ENCODE measurements at regions not wholly inside any gene's neighbourhood (a gene's known extent, or its start where the extent isn't known, plus 50 kb on each side); places are given as distances from the start of the nearest gene placed in this dataset.
"Not testable (repeated sequence)": the region's sequence is repeated elsewhere in the genome, so short reads cannot be mapped to it uniquely, and the experiment has no call there.

DNA sequence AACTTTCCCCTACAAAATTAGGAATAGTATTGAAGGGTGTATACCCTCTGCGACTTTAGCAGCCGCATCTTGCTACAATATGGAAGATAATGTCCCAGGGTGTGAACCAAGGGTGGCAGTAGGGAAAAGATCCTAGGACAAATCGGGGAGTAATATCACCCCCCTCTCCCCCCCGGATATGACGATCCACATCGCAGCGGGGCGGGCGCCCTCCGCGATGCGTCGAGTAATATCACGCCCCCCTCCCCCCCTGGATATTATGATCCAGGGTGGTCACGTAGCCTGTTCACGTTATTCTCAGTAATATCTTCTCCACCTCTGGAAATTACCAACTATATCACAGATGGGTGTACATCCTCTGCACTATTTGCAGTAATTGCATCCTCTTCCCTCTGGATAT, 82.9 kb downstream of the DAPL1 start:
- H3K36me3 ChIP-seq (ENCODE audit: control insufficient read depth, insufficient read depth, low read length) = no peaks in the 10 kb centered on the region
- no peak overlapping the region for H3K4me3 ChIP-seq (replicated peaks in 1 of 4; ENCODE audit: control extremely low read depth in 1 of 4, insufficient read depth in 1 of 4, low read depth in 3 of 4, low read length in 4 of 4)
- DNase-seq (ENCODE audit: low read depth in 2 of 2) = no peak
- no peaks in the 10 kb centered on the region for H4K20me1 ChIP-seq (ENCODE audit: control insufficient read depth, extremely low read depth, insufficient read depth, low read length)
- H3K4me1 ChIP-seq (ENCODE audit: control insufficient read depth, extremely low read depth, insufficient read depth, low read length) = no peaks in the 10 kb centered on the region
- TF ChIP-seq, protein P1, sequence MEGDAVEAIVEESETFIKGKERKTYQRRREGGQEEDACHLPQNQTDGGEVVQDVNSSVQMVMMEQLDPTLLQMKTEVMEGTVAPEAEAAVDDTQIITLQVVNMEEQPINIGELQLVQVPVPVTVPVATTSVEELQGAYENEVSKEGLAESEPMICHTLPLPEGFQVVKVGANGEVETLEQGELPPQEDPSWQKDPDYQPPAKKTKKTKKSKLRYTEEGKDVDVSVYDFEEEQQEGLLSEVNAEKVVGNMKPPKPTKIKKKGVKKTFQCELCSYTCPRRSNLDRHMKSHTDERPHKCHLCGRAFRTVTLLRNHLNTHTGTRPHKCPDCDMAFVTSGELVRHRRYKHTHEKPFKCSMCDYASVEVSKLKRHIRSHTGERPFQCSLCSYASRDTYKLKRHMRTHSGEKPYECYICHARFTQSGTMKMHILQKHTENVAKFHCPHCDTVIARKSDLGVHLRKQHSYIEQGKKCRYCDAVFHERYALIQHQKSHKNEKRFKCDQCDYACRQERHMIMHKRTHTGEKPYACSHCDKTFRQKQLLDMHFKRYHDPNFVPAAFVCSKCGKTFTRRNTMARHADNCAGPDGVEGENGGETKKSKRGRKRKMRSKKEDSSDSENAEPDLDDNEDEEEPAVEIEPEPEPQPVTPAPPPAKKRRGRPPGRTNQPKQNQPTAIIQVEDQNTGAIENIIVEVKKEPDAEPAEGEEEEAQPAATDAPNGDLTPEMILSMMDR (conservative IDR thresholded peaks at IDR 0.05 in 1 of 2, IDR thresholded peaks at IDR 0.05 in 1 of 2; ENCODE audit: low read depth in 1 of 2, low read length in 2 of 2) = no peak
- no peak for TF ChIP-seq EZH2 (IDR thresholded peaks at IDR 0.05; ENCODE audit: low read length, missing control alignments)
- H3K4me2 ChIP-seq (ENCODE audit: extremely low read depth, insufficient read depth, low read length) = no peak overlapping the region
- H3K9ac ChIP-seq (ENCODE audit: insufficient read depth, low read length) = no peak overlapping the region
- no peaks in the 10 kb centered on the region for H3K27me3 ChIP-seq (ENCODE audit: control insufficient read depth, insufficient read depth, low read length)
- H3K9me3 ChIP-seq (ENCODE audit: control insufficient read depth, insufficient read depth, low read depth, low read length) = no peaks in the 10 kb centered on the region
- no peak overlapping the region for H3K27ac ChIP-seq (ENCODE audit: insufficient read depth, low read length)
- no peak overlapping the region for H2AFZ ChIP-seq (ENCODE audit: low read length)
- H3K79me2 ChIP-seq (ENCODE audit: control insufficient read depth, insufficient read depth, low read length) = no peaks in the 10 kb centered on the region

DNA sequence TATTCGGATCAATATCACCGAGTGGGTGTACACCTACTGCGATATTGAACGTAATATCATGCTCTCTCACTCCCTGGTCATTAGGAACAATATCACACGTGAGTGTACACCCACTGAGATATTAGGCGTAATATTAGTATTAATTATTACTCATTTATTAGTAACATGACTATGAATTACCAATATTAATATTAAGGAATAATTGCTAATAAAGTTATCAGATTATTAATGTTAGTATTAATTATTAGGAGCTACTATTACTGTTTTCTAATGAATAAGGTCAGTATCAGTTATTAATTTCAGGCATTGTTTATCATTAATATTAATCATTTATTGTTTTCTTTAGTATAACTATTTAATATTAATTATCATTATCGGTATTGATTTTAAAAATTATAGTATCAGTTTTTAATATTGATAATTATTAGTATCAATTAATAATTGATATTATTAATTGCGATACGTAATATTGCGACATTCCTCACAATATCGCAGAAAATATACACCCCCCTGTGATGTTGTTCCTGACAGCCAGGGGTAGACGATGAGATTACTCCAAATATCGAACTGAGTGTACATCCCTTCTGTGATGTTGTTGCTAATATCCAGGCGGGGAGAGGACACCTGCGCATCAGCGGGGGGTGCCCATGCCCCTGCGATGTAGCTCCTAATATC, 84.2 kb downstream of the DAPL1 start:
- H3K9ac ChIP-seq (ENCODE audit: insufficient read depth, low read length) = no peak overlapping the region
- no peaks in the 10 kb centered on the region for H3K4me1 ChIP-seq (ENCODE audit: control insufficient read depth, extremely low read depth, insufficient read depth, low read length)
- H3K9me3 ChIP-seq (ENCODE audit: control insufficient read depth, insufficient read depth, low read depth, low read length) = no peaks in the 10 kb centered on the region
- no peak overlapping the region for H3K27ac ChIP-seq (ENCODE audit: insufficient read depth, low read length)
- DNase-seq (ENCODE audit: low read depth in 2 of 2) = no peak
- no peaks in the 10 kb centered on the region for H3K36me3 ChIP-seq (ENCODE audit: control insufficient read depth, insufficient read depth, low read length)
- H2AFZ ChIP-seq (ENCODE audit: low read length) = no peak overlapping the region
- H3K4me2 ChIP-seq (ENCODE audit: extremely low read depth, insufficient read depth, low read length) = no peak overlapping the region
- no peaks in the 10 kb centered on the region for H3K79me2 ChIP-seq (ENCODE audit: control insufficient read depth, insufficient read depth, low read length)
- TF ChIP-seq, protein P1 (conservative IDR thresholded peaks at IDR 0.05 in 1 of 2, IDR thresholded peaks at IDR 0.05 in 1 of 2; ENCODE audit: low read depth in 1 of 2, low read length in 2 of 2) = no peak
- no peak for TF ChIP-seq EZH2 (IDR thresholded peaks at IDR 0.05; ENCODE audit: low read length, missing control alignments)
- no peaks in the 10 kb centered on the region for H3K27me3 ChIP-seq (ENCODE audit: control insufficient read depth, insufficient read depth, low read length)
- H3K4me3 ChIP-seq (replicated peaks in 1 of 4; ENCODE audit: control extremely low read depth in 1 of 4, insufficient read depth in 1 of 4, low read depth in 3 of 4, low read length in 4 of 4) = no peak overlapping the region
- H4K20me1 ChIP-seq (ENCODE audit: control insufficient read depth, extremely low read depth, insufficient read depth, low read length) = no peaks in the 10 kb centered on the region

DNA sequence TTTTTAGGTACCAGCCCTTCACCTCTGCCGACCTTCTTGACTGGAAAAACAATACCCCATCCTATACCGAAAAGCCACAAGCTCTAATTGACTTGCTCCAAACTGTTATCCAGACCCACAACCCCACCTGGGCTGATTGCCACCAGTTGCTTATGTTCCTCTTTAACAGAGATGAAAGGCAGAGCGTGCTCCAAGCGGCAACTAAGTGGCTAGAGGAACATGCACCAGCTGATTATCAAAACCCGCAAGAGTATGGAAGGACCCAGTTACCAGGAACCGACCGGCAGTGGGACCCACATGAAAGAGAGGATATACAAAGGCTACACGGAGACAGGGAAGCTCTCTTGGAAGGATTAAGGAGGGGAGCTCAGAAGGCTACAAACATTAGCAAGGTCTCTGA, 86.1 kb upstream of the TANC1 start:
- Histone ChIP-seq H3K79me2 (ENCODE audit: control insufficient read depth, insufficient read depth, low read length) (no peaks in the 10 kb centered on the region), H3K9ac (ENCODE audit: insufficient read depth, low read length) (no peak overlapping the region), H3K27ac (ENCODE audit: insufficient read depth, low read length) (no peak overlapping the region), H3K4me1 (ENCODE audit: control insufficient read depth, extremely low read depth, insufficient read depth, low read length) (no peaks in the 10 kb centered on the region), H3K36me3 (ENCODE audit: control insufficient read depth, insufficient read depth, low read length) (no peaks in the 10 kb centered on the region), H2AFZ (ENCODE audit: low read length) (no peak overlapping the region), H3K9me3 (ENCODE audit: control insufficient read depth, insufficient read depth, low read depth, low read length) (no peaks in the 10 kb centered on the region), H4K20me1 (ENCODE audit: control insufficient read depth, extremely low read depth, insufficient read depth, low read length) (no peaks in the 10 kb centered on the region), H3K4me3 (replicated peaks in 1 of 4; ENCODE audit: control extremely low read depth in 1 of 4, insufficient read depth in 1 of 4, low read depth in 3 of 4, low read length in 4 of 4) (no peak overlapping the region), H3K27me3 (ENCODE audit: control insufficient read depth, insufficient read depth, low read length) (no peaks in the 10 kb centered on the region), H3K4me2 (ENCODE audit: extremely low read depth, insufficient read depth, low read length) (no peak overlapping the region)
- TF ChIP-seq, protein P1 (conservative IDR thresholded peaks at IDR 0.05 in 1 of 2, IDR thresholded peaks at IDR 0.05 in 1 of 2; ENCODE audit: low read depth in 1 of 2, low read length in 2 of 2) = no peak
- no peak for DNase-seq (ENCODE audit: low read depth in 2 of 2)

DNA sequence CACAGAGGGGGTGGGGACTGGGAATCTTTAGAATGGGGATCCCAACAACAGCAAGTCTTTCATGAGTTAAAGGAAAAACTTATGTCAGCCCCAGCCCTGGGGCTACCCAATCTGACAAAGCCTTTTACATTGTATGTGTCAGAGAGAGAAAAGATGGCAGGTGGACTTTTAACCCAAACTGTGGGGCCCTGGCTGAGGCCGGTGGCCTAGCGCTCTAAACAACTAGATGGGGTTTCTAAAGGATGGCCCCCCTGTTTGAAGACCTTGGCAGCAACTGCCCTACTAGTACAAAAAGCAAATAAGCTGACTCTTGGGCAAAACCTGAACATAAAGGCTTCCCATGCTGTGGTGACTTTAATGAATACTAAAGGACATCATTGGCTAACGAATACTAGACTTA, 83.9 kb upstream of the TANC1 start:
- H3K4me3 ChIP-seq (replicated peaks in 1 of 4; ENCODE audit: control extremely low read depth in 1 of 4, insufficient read depth in 1 of 4, low read depth in 3 of 4, low read length in 4 of 4); H3K36me3 ChIP-seq (ENCODE audit: control insufficient read depth, insufficient read depth, low read length); H3K27ac ChIP-seq (ENCODE audit: insufficient read depth, low read length); H3K4me1 ChIP-seq (ENCODE audit: control insufficient read depth, extremely low read depth, insufficient read depth, low read length); H3K9me3 ChIP-seq (ENCODE audit: control insufficient read depth, insufficient read depth, low read depth, low read length); H3K27me3 ChIP-seq (ENCODE audit: control insufficient read depth, insufficient read depth, low read length); H3K4me2 ChIP-seq (ENCODE audit: extremely low read depth, insufficient read depth, low read length); DNase-seq (ENCODE audit: low read depth in 2 of 2); H3K9ac ChIP-seq (ENCODE audit: insufficient read depth, low read length); H4K20me1 ChIP-seq (ENCODE audit: control insufficient read depth, extremely low read depth, insufficient read depth, low read length); H2AFZ ChIP-seq (ENCODE audit: low read length); H3K79me2 ChIP-seq (ENCODE audit: control insufficient read depth, insufficient read depth, low read length): not testable (repeated sequence)
